ENCODE measurements at regions not wholly inside any gene's neighbourhood (a gene's known extent, or its start where the extent isn't known, plus 50 kb on each side); places are given as distances from the start of the nearest gene placed in this dataset.
A peak's percentile ranks its signal among the peaks of the same experiment; 100 is the strongest.

- peaks cover 52% of the 10 kb centered on the region for H3K36me3 Mint-ChIP-seq
- peaks cover 25% of the 10 kb centered on the region for H3K27me3 Mint-ChIP-seq (ENCODE audit: low read depth)
- H3K27ac Mint-ChIP-seq = peak overlapping the region; percentile 97
- ChIA-PET CTCF (no interaction called here), POLR2A (no interaction called here)
- TF ChIP-seq ZNF423 (CRISPR knock-in tag; IDR thresholded peaks at IDR 0.05) = peak; percentile 47; the same call in 1 of the 2 replicates
- TF ChIP-seq SP1 (CRISPR knock-in tag; conservative IDR thresholded peaks at IDR 0.05) = 0 out of 2 replicates have a peak, but pooled peaks have one; percentile 33
- no peak for TF ChIP-seq ZSCAN18 (CRISPR knock-in tag; IDR thresholded peaks at IDR 0.05)
- TF ChIP-seq ZMAT4 (CRISPR knock-in tag; IDR thresholded peaks at IDR 0.05) = no peak
- no peak for TF ChIP-seq ATF1 (CRISPR knock-in tag; IDR thresholded peaks at IDR 0.05)
- TF ChIP-seq RELA (CRISPR knock-in tag; IDR thresholded peaks at IDR 0.05; ENCODE audit: borderline replicate concordance) = no peak
- TF ChIP-seq AFF4 (CRISPR knock-in tag; IDR thresholded peaks at IDR 0.05; ENCODE audit: borderline replicate concordance) = peak; percentile 56; the same call in 1 of the 2 replicates
- TF ChIP-seq ETV6 (CRISPR knock-in tag; IDR thresholded peaks at IDR 0.05) = peak; percentile 89
- TF ChIP-seq FOXP4 (CRISPR knock-in tag; IDR thresholded peaks at IDR 0.05) = peak; percentile 88; the same call in 1 of the 2 replicates
- TF ChIP-seq FOXK1 (CRISPR knock-in tag; IDR thresholded peaks at IDR 0.05) = peak; percentile 58
- 0 out of 2 replicates have a peak, but pooled peaks have one; percentile 49 for TF ChIP-seq MYBL2 (CRISPR knock-in tag; IDR thresholded peaks at IDR 0.05)
- no peak for TF ChIP-seq ZNF416 (CRISPR knock-in tag; IDR thresholded peaks at IDR 0.05)
- peak; percentile 75; the same call in 1 of the 2 replicates for TF ChIP-seq NFE2L1 (CRISPR knock-in tag; IDR thresholded peaks at IDR 0.05)
- peak; percentile 97 for ATAC-seq
- peaks cover 55% of the 10 kb centered on the region for H3K9me3 Mint-ChIP-seq
- DNase-seq (ENCODE audit: low spot score) = no peak
- peak overlapping the region; percentile 42; the same call in 1 of the 2 replicates for H3K4me3 Mint-ChIP-seq
- H3K4me1 Mint-ChIP-seq = peaks cover 55% of the 10 kb centered on the region
Measured at GRCh38 chr17:70987867-70988340, 818.6 kb downstream of the KCNJ2 start.

- DNase-seq (ENCODE audit: low spot score) (no peak), ATAC-seq (no peak)
- no peak for TF ChIP-seq ZNF263 (CRISPR knock-in tag; IDR thresholded peaks at IDR 0.05; ENCODE audit: low read depth)
- no peak for TF ChIP-seq FOXP4 (CRISPR knock-in tag; IDR thresholded peaks at IDR 0.05)
- no peak for TF ChIP-seq JUN (CRISPR knock-in tag; IDR thresholded peaks at IDR 0.05)
- no peak for TF ChIP-seq ZSCAN18 (CRISPR knock-in tag; IDR thresholded peaks at IDR 0.05)
- Mint-ChIP-seq H3K9me3 (peaks cover 55% of the 10 kb centered on the region), H3K4me3 (no peak overlapping the region), H3K36me3 (peaks cover 51% of the 10 kb centered on the region), H3K4me1 (peaks cover 49% of the 10 kb centered on the region), H3K27ac (peak overlapping the region; percentile 79), H3K27me3 (ENCODE audit: low read depth) (peaks cover 19% of the 10 kb centered on the region)
- ChIA-PET POLR2A (no interaction called here), CTCF (no interaction called here)
Measured at GRCh38 chr17:70988622-70989021, 819.3 kb downstream of the KCNJ2 start.
